ENCODE measurements at regions not wholly inside any gene's neighbourhood (a gene's known extent, or its start where the extent isn't known, plus 50 kb on each side); places are given as distances from the start of the nearest gene placed in this dataset.

DNA sequence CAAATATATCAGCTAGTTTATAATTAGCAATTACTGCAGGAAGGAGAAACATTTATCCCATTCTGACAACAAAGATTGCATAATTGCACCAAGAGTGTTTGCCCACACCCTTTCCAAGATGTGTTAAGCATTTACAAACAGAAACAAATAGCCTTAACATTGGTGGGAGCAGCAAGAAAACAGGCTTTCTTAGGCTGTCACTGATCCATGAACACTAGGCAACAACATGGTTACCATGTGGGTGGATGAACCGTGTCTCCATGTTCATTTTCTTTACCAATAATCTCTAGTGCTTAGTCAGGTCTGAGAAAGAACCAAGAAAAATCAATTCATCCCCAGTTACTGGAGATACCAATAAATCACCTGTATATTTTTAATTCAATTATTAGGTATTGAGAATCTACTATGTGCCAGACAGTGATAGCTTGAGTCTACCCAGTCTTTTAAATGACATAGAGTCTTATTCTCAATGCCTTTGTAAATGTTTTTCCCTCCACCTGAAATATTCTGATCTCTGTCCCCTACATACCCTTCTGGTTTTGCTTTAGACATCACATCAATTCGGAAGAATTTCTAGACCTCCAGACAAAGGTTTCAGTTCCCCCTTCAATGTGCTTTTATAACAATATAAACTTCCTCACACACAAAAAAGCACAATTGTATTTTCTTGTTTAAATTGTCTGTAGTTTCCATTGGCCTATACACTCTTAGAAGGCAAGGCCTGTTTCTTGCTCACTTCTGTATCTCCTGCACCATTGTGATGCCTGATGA lies 286.6 kb downstream of the PPP1R2C start:
- Mint-ChIP-seq H3K36me3 (no peaks in the 10 kb centered on the region), H3K4me1 (ENCODE audit: unreplicated experiment) (no peaks in the 10 kb centered on the region), H3K27me3 (no peaks in the 10 kb centered on the region), H3K27ac (no peak overlapping the region), H3K9me3 (no peaks in the 10 kb centered on the region), H3K4me3 (no peak overlapping the region)
- DNase-seq (ENCODE audit: extremely low spot score, unreplicated experiment): no peak
- TF ChIP-seq CTCF (conservative IDR thresholded peaks at IDR 0.05): no peak

DNA sequence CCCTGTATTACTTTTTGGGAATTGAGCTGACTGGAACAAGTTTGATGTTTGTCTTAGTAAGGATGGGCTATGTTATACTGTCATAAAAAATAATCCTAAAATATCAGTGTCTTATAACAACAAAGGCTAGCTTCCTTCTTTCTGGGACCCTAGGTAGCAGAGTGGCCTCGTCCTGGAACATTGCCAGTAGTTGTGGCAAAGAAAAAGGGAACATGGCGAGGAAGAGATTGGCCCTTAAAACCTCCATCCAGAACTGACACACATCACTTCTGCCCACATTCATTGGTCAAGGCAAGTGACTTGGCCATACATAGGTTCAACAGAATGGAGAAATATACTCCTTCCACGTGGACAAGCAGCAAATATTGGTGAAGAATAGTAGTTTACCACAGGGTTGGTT lies 287.9 kb downstream of the PPP1R2C start:
- Mint-ChIP-seq H3K27me3 (no peaks in the 10 kb centered on the region), H3K27ac (no peak overlapping the region), H3K4me1 (ENCODE audit: unreplicated experiment) (no peaks in the 10 kb centered on the region), H3K9me3 (no peaks in the 10 kb centered on the region), H3K4me3 (no peak overlapping the region), H3K36me3 (no peaks in the 10 kb centered on the region)
- TF ChIP-seq CTCF (conservative IDR thresholded peaks at IDR 0.05): no peak
- DNase-seq (ENCODE audit: extremely low spot score, unreplicated experiment): no peak

DNA sequence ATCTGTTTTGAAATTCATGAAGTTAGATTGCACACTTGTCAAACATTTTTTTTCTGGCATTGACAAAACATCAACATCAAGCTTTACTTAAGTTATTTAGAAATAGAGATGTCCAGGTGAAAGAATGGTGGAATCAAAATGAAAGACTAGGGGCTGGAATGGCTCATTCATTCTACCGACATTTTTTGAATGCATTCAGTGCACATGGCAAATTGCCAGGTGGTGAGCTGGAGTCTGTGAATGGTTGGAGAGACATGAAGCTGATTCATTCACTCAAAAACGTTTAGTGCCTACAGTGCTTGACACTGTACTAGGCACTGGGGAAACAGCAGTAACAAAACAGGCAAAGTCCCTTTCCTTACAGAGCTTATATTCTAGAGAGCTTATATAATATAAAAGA lies 292.4 kb downstream of the PPP1R2C start:
- H3K36me3 Mint-ChIP-seq: no peaks in the 10 kb centered on the region
- no peaks in the 10 kb centered on the region for H3K27me3 Mint-ChIP-seq
- no peaks in the 10 kb centered on the region for H3K4me1 Mint-ChIP-seq (ENCODE audit: unreplicated experiment)
- no peak overlapping the region for H3K27ac Mint-ChIP-seq
- H3K9me3 Mint-ChIP-seq: no peaks in the 10 kb centered on the region
- no peak for DNase-seq (ENCODE audit: extremely low spot score, unreplicated experiment)
- TF ChIP-seq CTCF (conservative IDR thresholded peaks at IDR 0.05): no peak
- H3K4me3 Mint-ChIP-seq: no peak overlapping the region

- H3K36me3 Mint-ChIP-seq: no peaks in the 10 kb centered on the region
- H3K4me1 Mint-ChIP-seq (ENCODE audit: unreplicated experiment): no peaks in the 10 kb centered on the region
- H3K27ac Mint-ChIP-seq: no peak overlapping the region
Measured at GRCh38 chrX:42484233-42484632, 293.7 kb downstream of the PPP1R2C start.

GRCh38 chrX:42477396-42477795 lies 300.6 kb downstream of the PPP1R2C start:
- no peaks in the 10 kb centered on the region for H3K9me3 Mint-ChIP-seq
- H3K27ac Mint-ChIP-seq: no peak overlapping the region
- no peak overlapping the region for H3K4me3 Mint-ChIP-seq
- no peak for TF ChIP-seq CTCF (conservative IDR thresholded peaks at IDR 0.05)
- no peaks in the 10 kb centered on the region for H3K4me1 Mint-ChIP-seq (ENCODE audit: unreplicated experiment)
- H3K27me3 Mint-ChIP-seq: no peaks in the 10 kb centered on the region
- DNase-seq (ENCODE audit: extremely low spot score, unreplicated experiment): no peak
- H3K36me3 Mint-ChIP-seq: no peaks in the 10 kb centered on the region

More at GRCh38 chrX:42484233-42484632, 293.7 kb downstream of the PPP1R2C start:
- H3K4me3 Mint-ChIP-seq: no peak overlapping the region
- TF ChIP-seq CTCF (conservative IDR thresholded peaks at IDR 0.05): no peak
- no peaks in the 10 kb centered on the region for H3K9me3 Mint-ChIP-seq
- DNase-seq (ENCODE audit: extremely low spot score, unreplicated experiment): no peak
- no peaks in the 10 kb centered on the region for H3K27me3 Mint-ChIP-seq
